H1 (cell line): ENCODE measurements at regions not wholly inside any gene's neighbourhood (a gene's known extent, or its start where the extent isn't known, plus 50 kb on each side); places are given as distances from the start of the nearest gene placed in this dataset.

Experiments
- CBX8 ChIP-seq: fragments of 300-800, 300-1000 bp; sonication (generic); IDR thresholded peaks from 2 replicates; pipeline ENCODE4 v1.7.1; 2016; ENCODE audit warnings: low read depth, low read length, borderline replicate concordance
- CREB1 ChIP-seq: IDR thresholded peaks from 2 replicates; pipeline ENCODE4 v1.6.1; 2012; ENCODE audit warnings: inconsistent platforms
- EP300 ChIP-seq, 2 experiments: IDR thresholded peaks; 1 replicate in 1 of 2; 2 replicates in 1 of 2; pipeline ENCODE4 v1.6.1; 2011 to 2012; ENCODE audit warnings: low read depth in 2 of 2, low read length in 2 of 2, mild to moderate bottlenecking in 2 of 2, borderline replicate concordance in 1 of 2, inconsistent platforms in 1 of 2, moderate library complexity in 1 of 2
- KDM1A ChIP-seq: fragments of 200-600, 300-600 bp; sonication (generic); IDR thresholded peaks from 2 replicates; pipeline ENCODE4 v1.7.1; 2016; ENCODE audit warnings: mild to moderate bottlenecking, low read length, borderline replicate concordance
- MAFK ChIP-seq: IDR thresholded peaks from 2 replicates; pipeline ENCODE4 v1.6.1; 2012; ENCODE audit warnings: low read depth, mild to moderate bottlenecking, improper control_type of control experiment, low read length
- NRF1 ChIP-seq: IDR thresholded peaks from 2 replicates; pipeline ENCODE4 v1.6.1; 2011; ENCODE audit warnings: mild to moderate bottlenecking, low read depth, low read length, improper control_type of control experiment
- POU5F1 ChIP-seq: IDR thresholded peaks from 2 replicates; pipeline ENCODE4 v1.6.1; 2011; ENCODE audit warnings: low read depth, mild to moderate bottlenecking, low read length, moderate library complexity
- TF ChIP-seq, protein P1 (sequence below): IDR thresholded peaks from 2 replicates; pipeline ENCODE4 v1.6.1; 2012; ENCODE audit warnings: inconsistent platforms
- TF ChIP-seq, protein P2 (sequence below): IDR thresholded peaks from 2 replicates; pipeline ENCODE4 v1.6.1; 2012; ENCODE audit warnings: inconsistent platforms
- TF ChIP-seq, protein P3 (sequence below): IDR thresholded peaks from 2 replicates; pipeline ENCODE4 v1.6.1; 2012; ENCODE audit warnings: low read length, inconsistent platforms

DNA sequence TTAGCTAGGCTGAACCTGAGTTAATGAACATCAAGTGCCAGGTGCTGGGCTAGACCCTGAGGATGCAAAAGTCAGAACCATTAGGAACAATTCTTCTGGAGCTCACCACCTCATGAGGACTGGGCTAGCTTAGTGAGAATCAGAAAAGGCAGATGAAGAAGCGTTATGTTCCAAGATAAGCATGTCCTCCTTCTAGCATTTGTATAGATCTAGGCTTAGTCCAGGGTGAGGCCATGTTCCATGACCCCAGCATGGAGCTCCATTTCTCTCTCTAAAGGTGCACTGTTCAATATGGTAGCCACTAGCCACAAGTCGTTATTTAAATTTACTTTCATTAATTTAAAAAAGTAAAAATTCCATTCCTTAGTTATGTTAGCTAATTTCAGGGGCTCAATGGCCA is 365.3 kb upstream of the CCL2 start (continued):
- TF ChIP-seq, protein P1, sequence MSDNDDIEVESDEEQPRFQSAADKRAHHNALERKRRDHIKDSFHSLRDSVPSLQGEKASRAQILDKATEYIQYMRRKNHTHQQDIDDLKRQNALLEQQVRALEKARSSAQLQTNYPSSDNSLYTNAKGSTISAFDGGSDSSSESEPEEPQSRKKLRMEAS, result no peak
- TF ChIP-seq KDM1A, result no peak
- TF ChIP-seq MAFK, result no peak
- TF ChIP-seq, protein P2, sequence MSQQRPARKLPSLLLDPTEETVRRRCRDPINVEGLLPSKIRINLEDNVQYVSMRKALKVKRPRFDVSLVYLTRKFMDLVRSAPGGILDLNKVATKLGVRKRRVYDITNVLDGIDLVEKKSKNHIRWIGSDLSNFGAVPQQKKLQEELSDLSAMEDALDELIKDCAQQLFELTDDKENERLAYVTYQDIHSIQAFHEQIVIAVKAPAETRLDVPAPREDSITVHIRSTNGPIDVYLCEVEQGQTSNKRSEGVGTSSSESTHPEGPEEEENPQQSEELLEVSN, result no peak
- no peak for TF ChIP-seq CREB1
- no peak for TF ChIP-seq CBX8
- TF ChIP-seq, protein P3, sequence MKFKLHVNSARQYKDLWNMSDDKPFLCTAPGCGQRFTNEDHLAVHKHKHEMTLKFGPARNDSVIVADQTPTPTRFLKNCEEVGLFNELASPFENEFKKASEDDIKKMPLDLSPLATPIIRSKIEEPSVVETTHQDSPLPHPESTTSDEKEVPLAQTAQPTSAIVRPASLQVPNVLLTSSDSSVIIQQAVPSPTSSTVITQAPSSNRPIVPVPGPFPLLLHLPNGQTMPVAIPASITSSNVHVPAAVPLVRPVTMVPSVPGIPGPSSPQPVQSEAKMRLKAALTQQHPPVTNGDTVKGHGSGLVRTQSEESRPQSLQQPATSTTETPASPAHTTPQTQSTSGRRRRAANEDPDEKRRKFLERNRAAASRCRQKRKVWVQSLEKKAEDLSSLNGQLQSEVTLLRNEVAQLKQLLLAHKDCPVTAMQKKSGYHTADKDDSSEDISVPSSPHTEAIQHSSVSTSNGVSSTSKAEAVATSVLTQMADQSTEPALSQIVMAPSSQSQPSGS, result no peak
- no peak for TF ChIP-seq POU5F1
- TF ChIP-seq EP300 (IDR thresholded peaks at IDR 0.05; ENCODE audit: borderline replicate concordance in 1 of 2, low read depth in 2 of 2, low read length in 2 of 2), result no peak
- TF ChIP-seq NRF1, result no peak
- TF ChIP-seq, all 59 proteins: peak for 0
